Retinal pigment epithelial cell (primary cell): ENCODE measurements at regions not wholly inside any gene's neighbourhood (a gene's known extent, or its start where the extent isn't known, plus 50 kb on each side); places are given as distances from the start of the nearest gene placed in this dataset.
A peak's percentile ranks its signal among the peaks of the same experiment; 100 is the strongest.

Experiments used
- DNase-seq: peaks from one replicate; pipeline ENCODE4 v3.0.0-alpha.2; 2010; ENCODE audit warnings: low read depth
- H3K4me3 ChIP-seq: 2 replicates; pipeline ENCODE4 v1.5.1; 2011; ENCODE audit warnings: mild to moderate bottlenecking, low read length, control low read depth, moderate library complexity
- CTCF ChIP-seq: conservative IDR thresholded peaks from 2 replicates; pipeline ENCODE4 v1.5.1; 2011; ENCODE audit warnings: low read depth, low read length, control low read depth, inconsistent platforms

DNA sequence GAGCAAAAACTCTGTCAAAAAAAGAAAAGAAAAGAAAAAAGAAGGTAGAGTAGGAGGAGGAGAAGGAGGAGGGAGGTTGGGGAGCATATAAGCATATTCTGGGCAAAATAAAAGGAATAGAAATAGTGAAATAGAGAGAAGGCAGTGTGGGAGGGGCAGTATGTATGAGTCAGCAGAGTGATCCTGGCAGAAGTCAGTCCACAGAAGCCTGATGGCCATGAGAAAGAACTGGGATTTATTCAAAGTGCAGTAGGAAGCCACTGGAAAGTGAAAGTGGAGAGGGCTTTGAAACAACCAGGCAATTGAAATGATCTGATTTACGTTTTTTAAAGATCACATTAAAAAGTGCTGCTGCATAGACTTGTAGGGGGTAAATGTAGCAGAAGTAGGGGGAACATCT is 368.6 kb upstream of the USP15 start:
- DNase-seq = no peak
- no peak overlapping the region for H3K4me3 ChIP-seq
- no peak for TF ChIP-seq CTCF

GRCh38 chr12:61894168-61894567 is 366.0 kb upstream of the USP15 start:
- no peak overlapping the region for H3K4me3 ChIP-seq
- no peak for DNase-seq
- no peak for TF ChIP-seq CTCF

DNA sequence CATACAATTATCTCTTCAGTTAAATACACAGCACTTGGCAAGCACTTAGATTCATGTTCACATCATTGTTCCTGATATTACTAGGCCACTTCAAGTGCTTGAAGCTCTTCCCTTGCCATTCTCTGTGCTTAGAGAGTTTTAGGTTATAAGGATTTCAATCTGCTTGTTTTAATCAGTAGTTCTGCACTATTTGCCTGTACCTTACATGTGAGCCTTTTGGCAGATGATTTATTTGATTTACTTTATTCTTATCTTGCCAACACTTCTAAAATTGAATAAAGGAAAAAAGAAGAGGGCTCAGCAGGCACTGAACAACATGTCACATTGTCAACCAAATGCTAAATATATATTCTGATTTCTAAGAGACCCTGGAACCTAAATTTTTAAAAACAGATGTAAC is 363.8 kb upstream of the USP15 start:
- H3K4me3 ChIP-seq = no peak overlapping the region
- no peak for TF ChIP-seq CTCF
- DNase-seq = no peak

DNA sequence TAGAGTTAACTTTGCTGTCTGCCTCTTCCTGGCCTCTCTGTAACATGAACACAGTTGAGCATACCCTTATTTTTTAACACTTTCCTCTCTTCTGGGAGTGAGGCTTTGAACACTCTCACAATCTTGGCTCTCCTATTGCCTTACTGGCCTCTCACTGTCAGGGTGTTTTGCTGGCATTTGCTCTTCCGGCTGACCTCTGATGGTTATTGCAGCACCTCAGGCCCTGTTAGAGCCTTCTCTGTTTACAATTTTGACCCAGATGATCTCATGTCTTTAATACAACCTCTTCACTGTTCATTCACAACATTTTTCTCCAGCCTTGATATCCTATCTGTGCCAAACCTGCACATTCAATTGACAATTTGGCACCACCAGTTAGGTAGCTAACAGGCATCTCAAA is 357.8 kb upstream of the USP15 start:
- no peak for TF ChIP-seq CTCF
- no peak overlapping the region for H3K4me3 ChIP-seq
- no peak for DNase-seq

- TF ChIP-seq CTCF = no peak
Observed at GRCh38 chr12:61911113-61911512, 349.1 kb upstream of the USP15 start.

DNA sequence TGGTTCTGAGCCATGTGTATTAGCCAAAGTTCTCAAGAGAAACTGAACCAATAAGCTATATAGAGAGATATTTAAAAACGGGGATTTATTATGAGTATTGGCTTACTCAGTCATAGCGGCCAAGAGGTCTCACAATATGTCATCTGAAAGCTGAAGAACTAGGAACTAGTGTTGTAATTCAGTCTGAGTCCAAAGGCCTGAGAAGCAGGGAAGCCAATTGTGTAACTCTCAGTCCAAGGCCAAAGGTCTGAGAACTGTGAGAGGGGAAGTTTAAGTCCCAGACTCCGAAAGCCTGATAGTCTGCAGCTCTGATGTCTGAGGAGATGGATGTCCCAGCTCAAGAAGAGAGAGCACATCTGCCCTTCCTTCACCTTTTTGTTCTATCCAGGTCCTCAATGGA is 344.8 kb upstream of the USP15 start:
- DNase-seq = no peak
- H3K4me3 ChIP-seq = no peak overlapping the region
- no peak for TF ChIP-seq CTCF

More at GRCh38 chr12:61911113-61911512, 349.1 kb upstream of the USP15 start:
- no peak for DNase-seq
- no peak overlapping the region for H3K4me3 ChIP-seq

DNA sequence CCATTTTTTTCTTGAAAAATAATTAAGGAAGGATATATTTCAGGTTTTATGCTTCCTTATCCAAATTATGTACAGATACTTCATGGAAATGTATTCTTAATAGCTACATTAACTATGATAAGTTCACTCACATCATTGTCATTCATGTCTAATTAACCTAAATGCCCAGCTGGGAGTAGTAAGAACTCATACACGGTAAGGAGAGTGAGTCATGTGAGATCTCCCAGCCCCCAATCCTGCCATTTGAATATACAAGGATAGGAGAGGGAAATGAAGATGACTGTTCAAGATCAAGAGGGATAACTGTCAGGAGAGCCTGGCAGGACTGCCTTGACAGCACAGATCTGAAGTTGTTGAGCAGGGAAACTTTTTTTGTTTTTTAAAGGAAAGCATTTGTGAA is 343.4 kb upstream of the USP15 start:
- peak; percentile 10 for DNase-seq
- TF ChIP-seq CTCF = no peak
- H3K4me3 ChIP-seq = no peak overlapping the region
